K562 (cell line): ENCODE measurements at regions not wholly inside any gene's neighbourhood (a gene's known extent, or its start where the extent isn't known, plus 50 kb on each side); places are given as distances from the start of the nearest gene placed in this dataset.

Source experiments
- ATAC-seq: fragments of 200-7000 bp; cut with Tn5 transposase; 3 replicates; pipeline ENCODE4 v1.9.1; 2020; ENCODE audit warnings: moderate library complexity
- BruUV-seq: library from RNA; stranded (reverse); fragments of 400-500 nt; replicated peaks from 2 replicates; lab custom pipeline; 2021; lab: Mats Ljungman, UMichigan
- CTCF ChIA-PET: fragments of 300-600 bp; formaldehyde crosslinking; extraction: SDS; loops from one replicate; lab custom pipeline; 2021; ENCODE audit warnings: low intra/inter-chr PET ratio; lab: Yijun Ruan, JAX
- POLR2A ChIA-PET: fragments of 300-600, 350-650 bp; sonication (Branson Sonifier 250); formaldehyde crosslinking; extraction: SDS; loops from one replicate; lab custom pipeline; 2021; ENCODE audit warnings: antibody characterized with exemption, inconsistent platforms; lab: Yijun Ruan, JAX
- DNase-seq, 4 experiments: peaks; one replicate each; pipeline versions ENCODE4 v3.0.0 to v3.0.0-alpha.2; 2011 to 2018; ENCODE audit warnings: low spot score in 3 of 4, mixed read lengths in 3 of 4; ENCODE audit errors: extremely low read depth in 1 of 4
- FAIRE-seq: peaks from 2 replicates; lab custom pipeline; 2011; peaks lifted over from hg19 to GRCh38; lab: Jason Lieb, UNC
- H2AFZ ChIP-seq: 2 replicates; pipeline ENCODE4 v1.6.0; 2011; ENCODE audit warnings: low read depth, low read length, control low read depth, inconsistent platforms
- H3K27ac ChIP-seq: fragments of 200-600 bp; 3 replicates; pipeline ENCODE4 v1.8.0; 2011; ENCODE audit warnings: low read depth, mild to moderate bottlenecking, control low read depth, inconsistent platforms, low read length, moderate library complexity, mixed read lengths; ENCODE audit errors: extremely low read depth
- H3K27me3 ChIP-seq, 2 experiments: fragments of 300-600 bp in 1 of 2; 2 replicates in 1 of 2; 3 replicates in 1 of 2; pipeline versions ENCODE4 v1.6.0 to v1.8.0; 2011; ENCODE audit warnings: inconsistent platforms in 2 of 2, low read length in 2 of 2, mild to moderate bottlenecking in 1 of 2, mixed read lengths in 1 of 2, moderate library complexity in 1 of 2; ENCODE audit not compliant: control insufficient read depth in 2 of 2, insufficient read depth in 2 of 2
- H3K36me3 ChIP-seq: fragments of 300-600 bp; 3 replicates; pipeline ENCODE4 v1.8.0; 2011; ENCODE audit warnings: mild to moderate bottlenecking, low read length, inconsistent platforms; ENCODE audit not compliant: control insufficient read depth, insufficient read depth
- H3K4me1 ChIP-seq, 2 experiments: fragments of 200-600 bp in 1 of 2; replicated peaks in 1 of 2; 2 replicates in 1 of 2; 3 replicates in 1 of 2; pipeline versions ENCODE4 v1.5.1 to v1.8.0; 2011; ENCODE audit warnings: inconsistent platforms in 2 of 2, low read length in 2 of 2, mild to moderate bottlenecking in 1 of 2, mixed read lengths in 1 of 2, moderate library complexity in 1 of 2; ENCODE audit not compliant: control insufficient read depth in 2 of 2, insufficient read depth in 2 of 2
- H3K4me2 ChIP-seq: 2 replicates; pipeline ENCODE4 v1.6.1; 2011; ENCODE audit warnings: low read length, control low read depth, inconsistent platforms, mixed read lengths; ENCODE audit not compliant: insufficient read depth
- H3K4me3 ChIP-seq: fragments of 200-600 bp; sonication (generic), shearing (Covaris generic); 2 replicates; pipeline ENCODE4 v1.5.1; 2016; ENCODE audit warnings: control low read depth, inconsistent platforms
- H3K79me2 ChIP-seq: fragments of 200-600 bp; 3 replicates; pipeline ENCODE4 v1.8.0; 2011; ENCODE audit warnings: low read length, inconsistent platforms; ENCODE audit not compliant: control insufficient read depth, insufficient read depth
- H3K9ac ChIP-seq, 2 experiments: 2 replicates each; pipeline versions ENCODE4 v1.6.0 to v1.6.1; 2011; ENCODE audit warnings: low read depth in 2 of 2, low read length in 2 of 2, control low read depth in 1 of 2, inconsistent platforms in 1 of 2, mild to moderate bottlenecking in 1 of 2, mixed read lengths in 1 of 2; ENCODE audit not compliant: insufficient read depth in 1 of 2
- H3K9me1 ChIP-seq: one replicate; pipeline ENCODE4 v1.6.0; 2011; ENCODE audit warnings: inconsistent platforms, mild to moderate bottlenecking, low read length, moderate library complexity; ENCODE audit not compliant: control insufficient read depth, insufficient read depth
- H3K9me3 ChIP-seq: replicated peaks from 2 replicates; pipeline ENCODE4 v1.5.1; 2011; ENCODE audit warnings: low read depth, low read length, inconsistent platforms; ENCODE audit not compliant: control insufficient read depth, insufficient read depth
- H4K20me1 ChIP-seq: replicated peaks from 2 replicates; pipeline ENCODE4 v1.6.1; 2011; ENCODE audit warnings: low read length, inconsistent platforms, mixed read lengths; ENCODE audit not compliant: control insufficient read depth, insufficient read depth
- BMI1 ChIP-seq: fragments of 150-350 bp; IDR thresholded peaks from 2 replicates; pipeline ENCODE4 v1.6.1; 2014; ENCODE audit warnings: low read length
- CCNT2 ChIP-seq: IDR thresholded peaks from 2 replicates; pipeline ENCODE4 v1.6.1; 2011; ENCODE audit warnings: borderline replicate concordance, low read depth, mild to moderate bottlenecking, moderate library complexity, mixed read lengths, low read length; ENCODE audit not compliant: insufficient read length; ENCODE audit errors: extremely low read depth
- RAD51 ChIP-seq: fragments of 450-650 bp; IDR thresholded peaks from 2 replicates; pipeline ENCODE4 v1.7.1; 2016; ENCODE audit warnings: low read depth, mild to moderate bottlenecking, borderline replicate concordance
- RBM14 ChIP-seq: fragments of 200-400 bp; formaldehyde crosslinking; IDR thresholded peaks from 2 replicates; pipeline ENCODE4 v1.6.1; 2018; ENCODE audit warnings: low read depth, mild to moderate bottlenecking, low read length, moderate library complexity, borderline replicate concordance; ENCODE audit not compliant: insufficient read depth
- TRIM25 ChIP-seq: fragments of 450-650 bp; IDR thresholded peaks from 2 replicates; pipeline ENCODE4 v1.7.0; 2016; ENCODE audit warnings: borderline replicate concordance
- WGBS: fragments of 100-300 bp; shearing (Covaris generic); methylation state at CpG from one replicate; pipeline ENCODE4 v1.1.6; 2016; ENCODE audit warnings: low coverage, mixed read lengths; ENCODE audit not compliant: insufficient coverage; ENCODE audit errors: missing lambda C conversion rate; 5-methylcytosine and 5-hydroxymethylcytosine counted together
- in situ Hi-C: fragments of 300-500 bp; cut with MboI; formaldehyde crosslinking; loops from 4 replicates; pipeline ENCODE4 v1.15.0; 2018; ENCODE audit warnings: inconsistent platforms, mixed read lengths
- intact Hi-C: fragments of 100-400 bp; cut with micrococcal nuclease; formaldehyde crosslinking; loops from 2 replicates; pipeline ENCODE4 v1.14.2; 2022

GRCh38 chr6:112912416-112913101 is 565.4 kb downstream of the RFPL4B start:
- ATAC-seq (no peak), FAIRE-seq (no peak), DNase-seq (no peak)
- Histone ChIP-seq H3K9me1 (no peaks in the 10 kb centered on the region), H3K27ac (no peak overlapping the region), H2AFZ (no peak overlapping the region), H3K79me2 (no peaks in the 10 kb centered on the region), H4K20me1 (no peaks in the 10 kb centered on the region), H3K36me3 (no peaks in the 10 kb centered on the region), H3K27me3 (no peaks in the 10 kb centered on the region), H3K4me2 (no peak overlapping the region), H3K9me3 (no peaks in the 10 kb centered on the region), H3K4me3 (no peak overlapping the region), H3K9ac (no peak overlapping the region), H3K4me1 (no peaks in the 10 kb centered on the region)
- no peak for TF ChIP-seq BMI1
- TF ChIP-seq RBM14 = no peak
- no peak for TF ChIP-seq RAD51
- no peak for TF ChIP-seq CCNT2
- no peak for TF ChIP-seq TRIM25
- ChIA-PET CTCF (no interaction called here), POLR2A (no interaction called here)
- in situ Hi-C loops (no loop called here), intact Hi-C loops (no loop called here)
- WGBS = 22% methylated on average over 2 of the region's 2 CpGs
- BruUV-seq = no TSS peak
